ENCODE measurements at regions not wholly inside any gene's neighbourhood (a gene's known extent, or its start where the extent isn't known, plus 50 kb on each side); places are given as distances from the start of the nearest gene placed in this dataset.
A peak's percentile ranks its signal among the peaks of the same experiment; 100 is the strongest.
"Not testable (repeated sequence)": the region's sequence is repeated elsewhere in the genome, so short reads cannot be mapped to it uniquely, and the experiment has no call there.

- peak; percentile 37 for DNase-seq (ENCODE audit: low read depth, low spot score)
Observed at GRCh38 chr14:27236601-27237000, 638.8 kb upstream of the NOVA1 start.

GRCh38 chr14:27242874-27243273 is 645.0 kb upstream of the NOVA1 start:
- DNase-seq (ENCODE audit: low read depth, low spot score) = no peak

GRCh38 chr14:27243365-27243764 is 645.5 kb upstream of the NOVA1 start:
- no peak for DNase-seq (ENCODE audit: low read depth, low spot score)

- DNase-seq (ENCODE audit: low read depth, low spot score) = no peak
Observed at GRCh38 chr14:27245947-27246346, 648.1 kb upstream of the NOVA1 start.

- DNase-seq (ENCODE audit: low read depth, low spot score) = no peak
Observed at GRCh38 chr14:27253966-27254365, 656.1 kb upstream of the NOVA1 start.

- DNase-seq (ENCODE audit: low read depth, low spot score) = no peak
Observed at GRCh38 chr14:27256805-27257204, 659.0 kb upstream of the NOVA1 start.

GRCh38 chr14:27267876-27268275 is 670.0 kb upstream of the NOVA1 start:
- DNase-seq (ENCODE audit: low read depth, low spot score) = no peak

GRCh38 chr14:27270716-27271115 is 672.9 kb upstream of the NOVA1 start:
- no peak for DNase-seq (ENCODE audit: low read depth, low spot score)

- DNase-seq (ENCODE audit: low read depth, low spot score) = no peak
Observed at GRCh38 chr14:27278341-27278740, 680.5 kb upstream of the NOVA1 start.

GRCh38 chr14:27305441-27305945 is 707.7 kb upstream of the NOVA1 start:
- no peak for DNase-seq (ENCODE audit: low read depth, low spot score)

- DNase-seq (ENCODE audit: low read depth, low spot score) = not testable (repeated sequence)
Observed at GRCh38 chr14:27312730-27313129, 714.9 kb upstream of the NOVA1 start.

GRCh38 chr14:27314231-27314630 is 716.4 kb upstream of the NOVA1 start:
- no peak for DNase-seq (ENCODE audit: low read depth, low spot score)

- no peak for DNase-seq (ENCODE audit: low read depth, low spot score)
Observed at GRCh38 chr14:27315477-27315876, 717.6 kb upstream of the NOVA1 start.

GRCh38 chr14:27315947-27316346 is 718.1 kb upstream of the NOVA1 start:
- no peak for DNase-seq (ENCODE audit: low read depth, low spot score)

- DNase-seq (ENCODE audit: low read depth, low spot score) = no peak
Observed at GRCh38 chr14:27318774-27319420, 721.1 kb upstream of the NOVA1 start.

- no peak for DNase-seq (ENCODE audit: low read depth, low spot score)
Observed at GRCh38 chr14:27320261-27320660, 722.4 kb upstream of the NOVA1 start.

GRCh38 chr14:27327095-27327494 is 729.3 kb upstream of the NOVA1 start:
- DNase-seq (ENCODE audit: low read depth, low spot score) = no peak

GRCh38 chr14:27338012-27338411 is 740.2 kb upstream of the NOVA1 start:
- DNase-seq (ENCODE audit: low read depth, low spot score) = no peak

- DNase-seq (ENCODE audit: low read depth, low spot score) = not testable (repeated sequence)
Observed at GRCh38 chr14:27363036-27363435, 765.2 kb upstream of the NOVA1 start.

GRCh38 chr14:27366596-27366995 is 768.8 kb upstream of the NOVA1 start:
- no peak for DNase-seq (ENCODE audit: low read depth, low spot score)

GRCh38 chr14:27367345-27367744 is 769.5 kb upstream of the NOVA1 start:
- no peak for DNase-seq (ENCODE audit: low read depth, low spot score)

GRCh38 chr14:27370074-27370473 is 772.2 kb upstream of the NOVA1 start:
- no peak for DNase-seq (ENCODE audit: low read depth, low spot score)

GRCh38 chr14:27370775-27371174 is 772.9 kb upstream of the NOVA1 start:
- DNase-seq (ENCODE audit: low read depth, low spot score) = no peak

- no peak for DNase-seq (ENCODE audit: low read depth, low spot score)
Observed at GRCh38 chr14:27371209-27371608, 773.4 kb upstream of the NOVA1 start.

All from astrocyte of the hippocampus (primary cell).